GDM1 (cell line): ENCODE measurements at regions not wholly inside any gene's neighbourhood (a gene's known extent, or its start where the extent isn't known, plus 50 kb on each side); places are given as distances from the start of the nearest gene placed in this dataset.
A peak's percentile ranks its signal among the peaks of the same experiment; 100 is the strongest.

ENCODE experiments used
- DNase-seq: peaks from one replicate; lab custom pipeline; 2025; lab: John Stamatoyannopoulos, UW

- DNase-seq, result no peak
Observed at GRCh38 chr1:22264464-22265341, 121.8 kb upstream of the WNT4 start.

GRCh38 chr1:22266141-22266540, 123.2 kb upstream of the WNT4 start:
- no peak for DNase-seq

GRCh38 chr1:22267413-22268175, 124.7 kb upstream of the WNT4 start:
- no peak for DNase-seq

GRCh38 chr1:22268327-22268726, 125.4 kb upstream of the WNT4 start:
- no peak for DNase-seq

GRCh38 chr1:22271847-22272801, 129.2 kb upstream of the WNT4 start:
- no peak for DNase-seq

- DNase-seq, result no peak
Observed at GRCh38 chr1:22273686-22274681, 131.1 kb upstream of the WNT4 start.

- DNase-seq, result no peak
Observed at GRCh38 chr1:22275167-22275566, 132.3 kb upstream of the WNT4 start.

GRCh38 chr1:22275626-22276395, 132.9 kb upstream of the WNT4 start:
- peak; percentile 6 for DNase-seq

- no peak for DNase-seq
Observed at GRCh38 chr1:22276396-22276748, 133.5 kb upstream of the WNT4 start.

GRCh38 chr1:22277662-22278061, 134.8 kb upstream of the WNT4 start:
- DNase-seq, result no peak

- DNase-seq, result no peak
Observed at GRCh38 chr1:22279735-22280134, 136.8 kb upstream of the WNT4 start.

- DNase-seq, result no peak
Observed at GRCh38 chr1:22280526-22280925, 137.6 kb upstream of the WNT4 start.

- no peak for DNase-seq
Observed at GRCh38 chr1:22281521-22282363, 138.8 kb upstream of the WNT4 start.

- DNase-seq, result no peak
Observed at GRCh38 chr1:22282364-22282995, 139.6 kb upstream of the WNT4 start.

- DNase-seq, result no peak
Observed at GRCh38 chr1:22283596-22283995, 140.7 kb upstream of the WNT4 start.

- no peak for DNase-seq
Observed at GRCh38 chr1:22284236-22284635, 141.3 kb upstream of the WNT4 start.

- no peak for DNase-seq
Observed at GRCh38 chr1:22284906-22285548, 142.1 kb upstream of the WNT4 start.
